ENCODE measurements at regions not wholly inside any gene's neighbourhood (a gene's known extent, or its start where the extent isn't known, plus 50 kb on each side); places are given as distances from the start of the nearest gene placed in this dataset.
"Not testable (repeated sequence)": the region's sequence is repeated elsewhere in the genome, so short reads cannot be mapped to it uniquely, and the experiment has no call there.

DNA sequence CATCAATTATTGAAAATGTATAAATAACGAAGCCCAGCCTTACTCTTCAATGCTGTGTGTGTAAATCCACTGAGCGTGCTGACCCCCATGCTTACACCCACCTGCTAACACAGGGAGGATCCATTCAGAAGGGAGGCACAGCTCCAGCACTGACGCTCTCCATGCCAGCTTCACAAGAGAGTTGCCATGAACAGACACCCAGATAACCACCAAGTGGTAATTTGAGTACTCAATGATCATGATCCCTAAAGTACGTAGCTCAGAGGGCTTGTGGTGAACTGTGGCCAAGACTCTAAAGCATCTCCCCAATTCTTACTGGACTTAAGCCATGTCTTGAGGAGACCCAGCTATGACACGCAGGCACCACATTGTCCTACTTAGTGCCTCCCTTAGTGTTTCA is 98.7 kb downstream of the IGLL1 start:
- Histone ChIP-seq H3K4me3 (no peak overlapping the region), H3K27ac (no peak overlapping the region), H3K4me1 (no peaks in the 10 kb centered on the region), H3K36me3 (no peaks in the 10 kb centered on the region), H3K27me3 (peaks cover 0 to 5% of the 10 kb centered on the region in 2 donors), H3K9me3 (no peaks in the 10 kb centered on the region)
- intact Hi-C loops (cut with DNase I; ENCODE audit: low total_unique reads), result no loop called here
- no peak for DNase-seq
- TF ChIP-seq, protein P1, sequence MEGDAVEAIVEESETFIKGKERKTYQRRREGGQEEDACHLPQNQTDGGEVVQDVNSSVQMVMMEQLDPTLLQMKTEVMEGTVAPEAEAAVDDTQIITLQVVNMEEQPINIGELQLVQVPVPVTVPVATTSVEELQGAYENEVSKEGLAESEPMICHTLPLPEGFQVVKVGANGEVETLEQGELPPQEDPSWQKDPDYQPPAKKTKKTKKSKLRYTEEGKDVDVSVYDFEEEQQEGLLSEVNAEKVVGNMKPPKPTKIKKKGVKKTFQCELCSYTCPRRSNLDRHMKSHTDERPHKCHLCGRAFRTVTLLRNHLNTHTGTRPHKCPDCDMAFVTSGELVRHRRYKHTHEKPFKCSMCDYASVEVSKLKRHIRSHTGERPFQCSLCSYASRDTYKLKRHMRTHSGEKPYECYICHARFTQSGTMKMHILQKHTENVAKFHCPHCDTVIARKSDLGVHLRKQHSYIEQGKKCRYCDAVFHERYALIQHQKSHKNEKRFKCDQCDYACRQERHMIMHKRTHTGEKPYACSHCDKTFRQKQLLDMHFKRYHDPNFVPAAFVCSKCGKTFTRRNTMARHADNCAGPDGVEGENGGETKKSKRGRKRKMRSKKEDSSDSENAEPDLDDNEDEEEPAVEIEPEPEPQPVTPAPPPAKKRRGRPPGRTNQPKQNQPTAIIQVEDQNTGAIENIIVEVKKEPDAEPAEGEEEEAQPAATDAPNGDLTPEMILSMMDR (IDR thresholded peaks at IDR 0.05), result no peak

DNA sequence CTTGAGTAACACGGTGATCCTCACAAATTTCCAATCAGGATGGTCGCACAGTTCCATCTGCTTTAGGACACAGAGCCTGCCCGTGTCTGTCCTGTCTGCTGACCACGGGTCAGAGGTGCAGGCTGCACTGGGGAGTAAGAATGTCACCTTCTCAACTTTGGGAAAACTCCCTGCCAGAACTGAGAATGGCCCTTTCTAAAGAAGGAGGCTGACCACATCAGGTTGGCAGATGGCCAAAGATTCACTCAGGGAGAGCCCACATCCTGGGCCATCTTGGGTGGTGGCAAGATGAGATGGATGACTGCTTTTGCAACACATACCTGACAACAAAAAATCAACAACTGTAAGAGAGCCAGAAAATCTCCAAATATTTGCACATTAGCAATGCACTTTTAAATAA is 101.9 kb downstream of the IGLL1 start:
- Histone ChIP-seq H3K27me3 (no peaks in the 10 kb centered on the region), H3K4me1 (no peaks in the 10 kb centered on the region), H3K9me3 (no peaks in the 10 kb centered on the region), H3K4me3 (no peak overlapping the region), H3K36me3 (no peaks in the 10 kb centered on the region), H3K27ac (no peak overlapping the region)
- intact Hi-C loops (cut with DNase I; ENCODE audit: low total_unique reads), result no loop called here
- TF ChIP-seq, protein P1 (IDR thresholded peaks at IDR 0.05), result no peak
- DNase-seq, result no peak

DNA sequence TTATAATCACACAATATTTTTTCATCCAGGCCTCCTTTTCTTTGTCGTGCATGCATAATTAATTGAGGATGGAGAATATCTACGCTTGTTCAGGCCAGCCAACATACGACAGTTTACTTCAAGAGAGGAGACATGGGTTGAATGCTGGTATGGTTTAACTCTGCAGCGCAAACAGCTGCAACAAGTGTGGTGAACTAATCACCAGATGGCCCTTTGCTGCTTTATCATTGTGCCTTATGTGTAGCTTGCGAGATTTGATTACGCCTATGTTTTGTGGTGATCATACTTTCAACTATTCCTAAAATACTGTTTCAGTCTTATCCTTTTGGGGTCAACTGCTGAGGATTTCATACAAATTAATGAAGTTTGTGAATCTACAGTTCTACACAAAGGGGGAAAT is 105.6 kb downstream of the IGLL1 start:
- intact Hi-C loops (cut with DNase I; ENCODE audit: low total_unique reads); H3K27me3 ChIP-seq; H3K9me3 ChIP-seq; H3K36me3 ChIP-seq; H3K4me3 ChIP-seq; H3K27ac ChIP-seq; DNase-seq; H3K4me1 ChIP-seq: not testable (repeated sequence)

DNA sequence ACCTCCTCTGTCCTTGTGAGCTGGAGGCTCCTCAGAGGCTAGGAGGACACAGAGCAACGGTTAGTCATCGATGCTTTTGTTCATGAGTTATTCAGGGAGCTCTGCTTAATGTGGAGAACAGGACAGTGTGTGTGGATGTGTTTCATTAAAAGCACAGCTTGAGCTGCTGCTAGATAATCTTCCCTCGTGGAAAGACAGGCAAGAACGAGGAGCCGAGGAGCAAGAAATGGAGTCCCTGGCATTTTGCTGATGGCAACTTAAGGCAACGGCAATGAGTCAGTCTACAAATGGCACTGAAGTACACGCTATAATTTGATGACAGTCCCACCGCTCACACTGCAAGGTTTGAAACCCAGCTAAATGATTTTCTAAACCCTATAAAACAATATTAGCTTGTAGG is 106.2 kb downstream of the IGLL1 start:
- no peaks in the 10 kb centered on the region for H3K4me1 ChIP-seq
- TF ChIP-seq, protein P1 (IDR thresholded peaks at IDR 0.05), result no peak
- H3K9me3 ChIP-seq, result no peaks in the 10 kb centered on the region
- H3K27ac ChIP-seq, result no peak overlapping the region
- H3K36me3 ChIP-seq, result no peaks in the 10 kb centered on the region
- no peak overlapping the region for H3K4me3 ChIP-seq
- no peaks in the 10 kb centered on the region for H3K27me3 ChIP-seq
- no peak for DNase-seq
- intact Hi-C loops (cut with DNase I; ENCODE audit: low total_unique reads), result no loop called here

DNA sequence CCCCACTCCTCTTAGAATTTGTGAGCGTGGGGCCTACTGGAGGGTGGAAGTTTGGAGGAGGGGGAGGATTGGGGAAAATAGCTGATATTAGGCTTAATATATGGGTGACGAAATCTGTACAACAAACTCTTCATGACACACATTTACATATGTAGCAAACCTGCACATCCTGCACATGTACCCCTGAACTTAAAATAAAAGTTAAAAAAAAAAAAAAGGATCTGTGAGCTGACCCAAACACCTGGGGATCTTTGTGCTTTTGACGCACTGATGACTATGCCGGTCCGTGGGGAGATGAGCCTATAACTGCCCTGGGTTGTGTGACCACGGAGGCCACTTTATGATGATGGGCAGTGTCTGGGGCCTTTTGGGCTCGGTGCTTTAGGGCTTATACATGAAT is 107.7 kb downstream of the IGLL1 start:
- DNase-seq; H3K4me3 ChIP-seq; intact Hi-C loops (cut with DNase I; ENCODE audit: low total_unique reads); H3K27me3 ChIP-seq; H3K27ac ChIP-seq; H3K36me3 ChIP-seq; H3K4me1 ChIP-seq; H3K9me3 ChIP-seq: not testable (repeated sequence)

DNA sequence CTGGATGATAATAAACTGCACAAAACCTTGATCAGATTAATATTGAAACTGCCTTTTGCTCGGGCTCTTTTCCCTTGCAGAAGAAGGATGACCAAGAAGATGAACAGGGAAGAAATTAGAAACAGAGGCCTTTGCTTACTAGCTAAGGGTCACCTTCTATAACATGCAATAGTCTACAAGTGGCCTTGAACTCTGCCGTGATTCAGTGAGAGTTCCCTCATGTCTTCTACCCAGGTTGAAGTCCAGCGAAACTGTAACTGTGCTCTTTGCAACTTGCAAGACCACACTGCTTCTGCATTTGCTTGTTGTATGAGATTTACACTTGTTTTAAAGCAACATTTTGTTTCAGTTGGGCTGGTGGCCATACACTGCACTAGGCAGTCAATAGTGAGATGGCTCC is 108.4 kb downstream of the IGLL1 start:
- H3K36me3 ChIP-seq, result no peaks in the 10 kb centered on the region

More for the DNA sequence above, 108.4 kb downstream of the IGLL1 start:
- no peaks in the 10 kb centered on the region for H3K9me3 ChIP-seq
- H3K4me1 ChIP-seq, result no peaks in the 10 kb centered on the region
- no peak overlapping the region for H3K27ac ChIP-seq
- intact Hi-C loops (cut with DNase I; ENCODE audit: low total_unique reads), result no loop called here
- no peaks in the 10 kb centered on the region for H3K27me3 ChIP-seq
- TF ChIP-seq, protein P1 (IDR thresholded peaks at IDR 0.05), result no peak
- no peak overlapping the region for H3K4me3 ChIP-seq
- no peak for DNase-seq

Measured in tibial artery (tissue), 4 donors.